ENCODE measurements at regions not wholly inside any gene's neighbourhood (a gene's known extent, or its start where the extent isn't known, plus 50 kb on each side); places are given as distances from the start of the nearest gene placed in this dataset.

- TF ChIP-seq POLR2A (IDR thresholded peaks at IDR 0.05; ENCODE audit: extremely low read depth, insufficient read length) (no peak), MAX (IDR thresholded peaks at IDR 0.05; ENCODE audit: low read depth, low read length) (no peak), MYC (IDR thresholded peaks at IDR 0.05; ENCODE audit: low read depth, low read length) (no peak)
- TF ChIP-seq, protein P1, sequence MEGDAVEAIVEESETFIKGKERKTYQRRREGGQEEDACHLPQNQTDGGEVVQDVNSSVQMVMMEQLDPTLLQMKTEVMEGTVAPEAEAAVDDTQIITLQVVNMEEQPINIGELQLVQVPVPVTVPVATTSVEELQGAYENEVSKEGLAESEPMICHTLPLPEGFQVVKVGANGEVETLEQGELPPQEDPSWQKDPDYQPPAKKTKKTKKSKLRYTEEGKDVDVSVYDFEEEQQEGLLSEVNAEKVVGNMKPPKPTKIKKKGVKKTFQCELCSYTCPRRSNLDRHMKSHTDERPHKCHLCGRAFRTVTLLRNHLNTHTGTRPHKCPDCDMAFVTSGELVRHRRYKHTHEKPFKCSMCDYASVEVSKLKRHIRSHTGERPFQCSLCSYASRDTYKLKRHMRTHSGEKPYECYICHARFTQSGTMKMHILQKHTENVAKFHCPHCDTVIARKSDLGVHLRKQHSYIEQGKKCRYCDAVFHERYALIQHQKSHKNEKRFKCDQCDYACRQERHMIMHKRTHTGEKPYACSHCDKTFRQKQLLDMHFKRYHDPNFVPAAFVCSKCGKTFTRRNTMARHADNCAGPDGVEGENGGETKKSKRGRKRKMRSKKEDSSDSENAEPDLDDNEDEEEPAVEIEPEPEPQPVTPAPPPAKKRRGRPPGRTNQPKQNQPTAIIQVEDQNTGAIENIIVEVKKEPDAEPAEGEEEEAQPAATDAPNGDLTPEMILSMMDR (IDR thresholded peaks at IDR 0.05; ENCODE audit: low read depth, low read length) = no peak
- no peak for DNase-seq (ENCODE audit: low read depth)
- H3K4me3 ChIP-seq (ENCODE audit: low read depth, low read length) = no peak overlapping the region
Measured at GRCh38 chr4:131366714-131367113, 1782.4 kb upstream of the PCDH10 start.

- H3K4me3 ChIP-seq (ENCODE audit: low read depth, low read length) = no peak overlapping the region
- TF ChIP-seq POLR2A (IDR thresholded peaks at IDR 0.05; ENCODE audit: extremely low read depth, insufficient read length) (no peak), MAX (IDR thresholded peaks at IDR 0.05; ENCODE audit: low read depth, low read length) (no peak), MYC (IDR thresholded peaks at IDR 0.05; ENCODE audit: low read depth, low read length) (no peak)
- TF ChIP-seq, protein P1 (IDR thresholded peaks at IDR 0.05; ENCODE audit: low read depth, low read length) = no peak
- no peak for DNase-seq (ENCODE audit: low read depth)
Measured at GRCh38 chr4:131367441-131367840, 1781.7 kb upstream of the PCDH10 start.

DNA sequence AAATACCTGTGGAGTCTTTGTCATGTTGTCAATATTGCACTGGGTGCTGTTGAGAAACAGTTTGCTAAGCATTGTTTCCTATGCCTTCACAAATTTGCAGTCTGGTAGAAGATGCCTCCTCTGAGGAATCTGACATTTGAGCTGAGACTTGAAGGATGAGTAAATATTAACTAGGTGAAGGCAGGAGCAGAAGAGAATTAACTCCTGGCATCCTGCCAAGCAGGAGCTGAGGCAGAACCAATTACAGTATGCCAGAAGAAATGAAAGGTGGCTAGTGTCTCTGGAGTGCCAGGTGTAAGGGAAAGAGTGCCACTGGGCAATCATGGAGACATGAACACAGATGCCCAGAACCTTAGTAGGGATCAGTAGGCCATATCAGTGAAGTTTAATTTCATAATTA, 1778.2 kb upstream of the PCDH10 start:
- TF ChIP-seq MAX (IDR thresholded peaks at IDR 0.05; ENCODE audit: low read depth, low read length) (no peak), POLR2A (IDR thresholded peaks at IDR 0.05; ENCODE audit: extremely low read depth, insufficient read length) (no peak), MYC (IDR thresholded peaks at IDR 0.05; ENCODE audit: low read depth, low read length) (no peak)
- TF ChIP-seq, protein P1 (IDR thresholded peaks at IDR 0.05; ENCODE audit: low read depth, low read length) = no peak
- DNase-seq (ENCODE audit: low read depth) = no peak
- H3K4me3 ChIP-seq (ENCODE audit: low read depth, low read length) = no peak overlapping the region

DNA sequence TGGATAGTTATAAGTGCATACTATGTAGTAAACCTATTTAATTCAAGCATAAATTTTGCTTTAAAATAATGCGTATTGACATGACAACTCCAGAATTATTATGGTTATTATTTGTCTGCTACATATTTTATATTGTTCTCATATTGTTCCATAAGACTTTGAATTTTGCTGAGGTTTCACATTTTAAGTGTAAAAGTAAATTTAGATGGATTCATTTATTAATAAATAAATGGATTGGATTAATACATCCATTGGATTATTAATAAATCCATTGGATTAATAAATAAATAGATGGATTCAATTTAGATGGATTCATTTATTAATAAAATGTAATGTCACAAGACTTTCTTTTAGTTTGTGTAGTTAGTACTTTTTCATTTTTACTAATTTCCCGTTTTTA, 1768.0 kb upstream of the PCDH10 start:
- no peak for DNase-seq (ENCODE audit: low read depth)

GRCh38 chr4:131382839-131383238, 1766.3 kb upstream of the PCDH10 start:
- no peak overlapping the region for H3K4me3 ChIP-seq (ENCODE audit: low read depth, low read length)
- TF ChIP-seq MAX (IDR thresholded peaks at IDR 0.05; ENCODE audit: low read depth, low read length) (no peak), POLR2A (IDR thresholded peaks at IDR 0.05; ENCODE audit: extremely low read depth, insufficient read length) (no peak), MYC (IDR thresholded peaks at IDR 0.05; ENCODE audit: low read depth, low read length) (no peak)
- DNase-seq (ENCODE audit: low read depth) = no peak

More for the DNA sequence above, 1768.0 kb upstream of the PCDH10 start:
- H3K4me3 ChIP-seq (ENCODE audit: low read depth, low read length) = no peak overlapping the region
- no peak for TF ChIP-seq MYC (IDR thresholded peaks at IDR 0.05; ENCODE audit: low read depth, low read length)

DNA sequence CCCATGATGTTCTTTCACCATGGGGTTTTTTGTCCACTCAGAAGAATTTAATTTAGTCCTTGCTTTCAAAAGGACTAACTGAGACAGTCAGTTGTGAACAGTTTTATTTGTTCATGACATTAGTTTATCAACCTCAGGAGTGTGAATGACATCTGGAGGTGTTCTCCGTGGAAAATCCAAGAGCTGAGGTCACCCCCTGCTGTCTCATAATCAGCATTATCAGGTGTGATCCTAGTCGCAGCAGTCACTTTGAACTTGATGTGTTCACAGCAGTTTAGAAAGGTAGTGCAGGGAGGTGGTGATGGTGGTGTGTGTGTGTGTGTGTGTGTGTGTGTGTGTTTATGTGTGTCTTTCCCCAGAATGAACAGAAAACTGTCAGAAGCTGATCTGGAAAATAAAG, 1760.8 kb upstream of the PCDH10 start:
- no peak overlapping the region for H3K4me3 ChIP-seq (ENCODE audit: low read depth, low read length)
- no peak for DNase-seq (ENCODE audit: low read depth)
- TF ChIP-seq MAX (IDR thresholded peaks at IDR 0.05; ENCODE audit: low read depth, low read length) (no peak), POLR2A (IDR thresholded peaks at IDR 0.05; ENCODE audit: extremely low read depth, insufficient read length) (no peak), MYC (IDR thresholded peaks at IDR 0.05; ENCODE audit: low read depth, low read length) (no peak)
- TF ChIP-seq, protein P1 (IDR thresholded peaks at IDR 0.05; ENCODE audit: low read depth, low read length) = no peak

- TF ChIP-seq MYC (IDR thresholded peaks at IDR 0.05; ENCODE audit: low read depth, low read length) (no peak), MAX (IDR thresholded peaks at IDR 0.05; ENCODE audit: low read depth, low read length) (no peak), POLR2A (IDR thresholded peaks at IDR 0.05; ENCODE audit: extremely low read depth, insufficient read length) (no peak)
- TF ChIP-seq, protein P1 (IDR thresholded peaks at IDR 0.05; ENCODE audit: low read depth, low read length) = no peak
- DNase-seq (ENCODE audit: low read depth) = no peak
- no peak overlapping the region for H3K4me3 ChIP-seq (ENCODE audit: low read depth, low read length)
Measured at GRCh38 chr4:131408102-131408501, 1741.0 kb upstream of the PCDH10 start.
